GM19438 (cell line): ENCODE measurements at regions not wholly inside any gene's neighbourhood (a gene's known extent, or its start where the extent isn't known, plus 50 kb on each side); places are given as distances from the start of the nearest gene placed in this dataset.
"Not testable (repeated sequence)": the region's sequence is repeated elsewhere in the genome, so short reads cannot be mapped to it uniquely, and the experiment has no call there.

Source experiments
- ATAC-seq: cut with Tn5 transposase; IDR thresholded peaks from one replicate; pipeline ENCODE4 v1.9.1; 2021; ENCODE audit warnings: low read depth; ENCODE audit not compliant: unreplicated experiment

DNA sequence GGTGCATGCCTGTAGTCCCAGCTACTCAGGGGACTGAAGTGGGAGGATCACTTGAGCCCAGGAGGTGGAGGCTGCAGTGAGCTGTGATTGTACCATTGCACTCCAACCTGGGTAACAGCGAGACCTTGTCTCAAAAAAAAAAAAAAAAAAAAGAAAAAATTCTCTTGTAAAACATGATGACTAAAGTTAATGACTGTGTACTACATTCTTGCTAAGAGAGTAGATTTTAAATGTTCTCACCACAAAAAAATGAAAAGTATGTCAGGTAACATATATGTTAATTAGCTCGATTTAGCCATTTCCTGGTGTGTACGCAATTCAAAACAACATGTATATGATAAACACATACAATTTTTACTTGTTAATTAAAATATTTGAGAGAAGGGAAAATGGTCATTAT lies 480.7 kb upstream of the RGS6 start:
- no peak for ATAC-seq

GRCh38 chr14:71452539-71452938 lies 479.7 kb upstream of the RGS6 start:
- no peak for ATAC-seq

DNA sequence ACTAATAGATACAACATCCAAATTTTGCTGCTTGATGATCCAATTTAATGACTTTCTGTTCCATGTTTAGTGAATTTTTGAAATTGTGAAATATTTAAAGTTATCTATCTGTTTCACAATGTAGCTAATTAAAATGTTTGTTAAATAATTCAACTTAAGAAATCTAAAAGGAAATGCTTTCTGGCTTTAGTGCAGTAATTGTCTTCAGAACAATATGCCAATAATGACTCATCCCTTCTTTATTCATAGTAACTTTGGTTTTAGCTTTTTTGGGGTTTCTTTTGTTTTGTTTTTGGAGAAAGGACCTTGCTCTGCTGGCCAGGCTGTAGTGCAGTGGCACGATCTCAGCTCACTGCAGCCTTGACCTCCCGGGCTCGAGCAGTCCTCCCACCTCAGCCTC lies 479.2 kb upstream of the RGS6 start:
- no peak for ATAC-seq

- ATAC-seq: no peak
Observed at GRCh38 chr14:71454010-71454409, 478.2 kb upstream of the RGS6 start.

DNA sequence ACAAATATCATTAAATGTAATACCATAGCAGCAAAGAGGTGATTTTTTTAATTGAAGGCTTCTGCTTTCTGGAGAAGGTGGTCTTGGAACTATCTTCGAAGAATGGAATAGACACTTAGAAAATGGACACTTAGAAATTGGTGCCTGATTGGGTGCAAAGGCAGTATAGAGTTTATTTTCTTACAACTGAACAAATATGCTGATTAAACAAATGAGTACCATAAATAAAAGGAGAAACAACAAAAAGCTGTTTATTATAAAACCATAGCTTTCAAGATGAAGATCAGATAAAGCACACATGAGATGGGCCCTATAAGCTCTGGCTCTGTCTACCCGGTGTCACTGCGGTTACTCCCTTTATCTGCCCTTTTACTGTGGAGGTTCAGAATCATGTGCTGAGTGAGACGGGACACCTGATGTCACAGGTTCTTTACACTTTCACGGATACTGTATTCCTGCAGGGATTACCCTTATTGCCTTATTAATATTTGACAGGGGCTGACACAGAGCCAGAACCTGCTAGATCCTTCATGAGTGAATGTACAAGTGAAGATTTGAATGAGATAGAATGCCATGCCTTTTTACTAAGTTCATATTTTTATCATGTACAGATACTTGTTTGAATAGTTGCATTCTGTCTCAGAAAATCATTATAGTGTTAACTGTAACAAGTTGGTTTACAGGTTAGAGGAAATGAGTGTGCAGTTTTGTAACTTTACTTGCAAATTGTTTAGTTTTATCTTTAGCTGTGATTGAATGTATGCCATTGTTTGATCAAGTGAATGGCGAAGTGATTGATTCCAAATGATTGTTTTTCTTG lies 477.5 kb upstream of the RGS6 start:
- ATAC-seq: no peak

DNA sequence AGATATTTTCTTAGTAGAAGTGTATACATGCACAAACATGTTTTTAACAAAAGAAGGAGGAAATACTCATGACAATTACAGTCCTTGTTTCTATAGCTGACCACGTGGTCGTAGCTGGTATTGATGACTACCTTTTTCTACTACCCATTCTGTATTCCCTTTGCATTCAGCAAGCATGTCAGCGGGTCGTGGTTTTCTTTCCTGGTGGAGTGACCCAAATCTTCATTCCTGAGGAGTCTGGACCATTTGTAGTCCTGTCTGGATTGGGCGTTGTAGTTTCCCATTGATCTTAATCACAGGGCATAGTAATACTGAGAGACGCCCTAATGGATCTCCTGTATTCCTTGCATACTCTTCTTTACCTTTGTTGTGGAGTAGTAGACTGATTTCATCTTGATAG lies 472.1 kb upstream of the RGS6 start:
- ATAC-seq: no peak

DNA sequence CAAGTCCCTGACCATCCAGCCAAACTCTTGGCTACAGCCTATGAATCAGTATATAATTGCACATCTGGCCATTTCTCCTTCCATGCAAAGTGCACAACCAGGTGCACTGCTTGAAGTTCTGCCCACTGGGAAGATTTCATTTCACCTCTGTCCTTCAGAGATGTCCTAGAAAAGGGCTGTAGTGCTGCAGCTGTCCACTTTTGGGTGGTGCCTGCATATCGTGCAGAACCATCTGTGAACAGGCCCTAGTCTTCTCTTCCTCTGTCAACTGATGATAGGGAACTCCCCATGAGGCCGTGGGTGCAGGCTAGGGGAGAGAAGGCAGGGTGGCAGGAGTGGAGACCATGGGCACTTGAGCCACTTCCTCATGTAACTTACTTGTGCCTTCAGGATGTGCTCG lies 470.6 kb upstream of the RGS6 start:
- not testable (repeated sequence) for ATAC-seq

DNA sequence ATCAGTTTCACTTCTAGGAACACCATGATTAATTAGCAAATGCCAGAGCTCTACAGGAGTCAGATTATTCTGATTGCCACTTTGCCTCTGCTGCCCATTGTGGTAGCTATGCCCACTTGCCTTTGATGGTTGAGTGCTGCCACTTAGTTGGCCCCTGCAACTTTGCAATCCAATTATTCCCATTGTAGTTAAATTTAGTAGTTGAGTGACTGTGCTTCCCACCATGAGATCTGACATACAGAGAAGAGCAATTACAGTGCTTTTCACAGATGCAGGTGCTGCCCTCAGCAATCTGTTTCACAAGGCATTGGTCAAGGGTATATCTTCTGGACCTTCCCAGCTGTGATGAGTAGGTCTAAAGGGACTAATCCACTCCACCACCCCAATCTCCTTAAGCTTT lies 468.4 kb upstream of the RGS6 start:
- no peak for ATAC-seq

DNA sequence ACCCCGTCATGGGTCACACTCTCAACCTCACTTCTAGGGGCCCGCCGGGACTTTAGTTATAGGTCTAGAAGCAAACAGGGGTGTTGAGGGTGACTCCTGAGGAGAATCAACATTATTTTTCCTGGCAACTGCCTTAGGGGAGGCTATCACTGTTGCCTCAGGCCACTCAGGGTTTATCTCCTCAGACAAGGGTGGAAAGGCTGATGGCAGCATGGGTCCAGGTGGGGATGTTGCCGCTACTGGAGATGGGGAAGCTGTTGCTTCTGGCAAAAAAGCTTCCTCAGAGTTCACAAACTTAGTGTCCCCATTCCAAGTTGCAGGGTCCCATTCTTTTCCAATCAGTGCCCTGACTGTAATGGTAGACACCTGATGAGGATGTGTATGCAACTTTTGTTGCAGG lies 467.4 kb upstream of the RGS6 start:
- no peak for ATAC-seq

DNA sequence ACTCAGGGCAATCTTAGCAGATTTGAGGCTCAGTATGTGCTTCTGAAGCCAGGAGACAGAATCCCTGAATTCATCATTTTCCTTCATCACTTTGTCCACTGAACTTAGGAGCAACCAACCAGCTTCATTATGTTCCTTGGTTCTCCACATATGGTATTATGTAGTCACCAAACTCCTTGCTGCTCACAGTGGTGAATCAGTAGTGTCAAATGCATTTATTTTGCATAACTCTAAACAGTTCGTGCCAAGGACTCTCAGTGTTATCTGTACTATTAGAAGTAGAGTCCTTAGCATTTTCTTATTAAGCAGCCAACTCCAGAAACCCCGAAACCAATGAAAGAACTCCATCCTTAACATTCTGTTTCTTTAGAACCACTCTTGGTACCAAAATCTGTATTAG lies 466.9 kb upstream of the RGS6 start:
- no peak for ATAC-seq

DNA sequence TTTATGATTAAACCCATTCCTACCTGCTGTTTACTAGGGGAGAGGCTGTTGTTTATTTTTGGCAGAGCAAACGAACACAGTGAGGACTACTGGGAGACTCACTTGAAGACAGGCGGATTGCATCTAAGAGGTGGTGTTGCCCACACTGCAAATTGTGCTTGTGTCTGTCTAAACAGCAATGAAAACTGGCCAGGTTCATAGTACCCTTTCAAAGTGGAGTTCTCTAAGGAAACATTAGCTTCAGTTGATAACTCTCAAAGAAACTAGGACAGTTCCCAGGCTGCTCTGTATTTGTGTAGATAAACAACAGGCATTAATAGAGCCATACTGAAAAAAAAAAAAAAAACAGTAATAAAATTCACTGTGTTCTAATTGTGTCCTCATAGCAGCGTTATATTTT lies 466.0 kb upstream of the RGS6 start:
- ATAC-seq: no peak

DNA sequence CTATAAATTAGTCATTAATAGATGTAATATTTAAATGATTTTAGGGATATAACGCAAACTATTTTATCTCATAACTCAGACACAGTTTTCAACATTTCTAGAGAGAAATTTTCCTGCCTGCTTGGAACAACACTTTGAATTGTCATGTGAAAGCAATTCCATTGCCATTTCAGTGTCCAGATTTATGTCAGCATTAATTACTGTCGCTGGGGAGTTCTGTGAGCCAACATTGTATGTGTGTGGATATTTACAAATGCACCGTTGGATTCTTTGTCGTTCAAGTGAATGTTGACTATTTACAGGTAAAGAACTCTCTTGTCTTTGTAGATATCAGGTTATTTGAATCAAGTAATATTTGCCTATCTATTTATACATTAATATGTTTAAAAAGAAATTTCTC lies 465.3 kb upstream of the RGS6 start:
- ATAC-seq: no peak

GRCh38 chr14:71467361-71467811 lies 464.8 kb upstream of the RGS6 start:
- ATAC-seq: no peak

GRCh38 chr14:71468701-71469100 lies 463.5 kb upstream of the RGS6 start:
- ATAC-seq: no peak

GRCh38 chr14:71469643-71470335 lies 462.4 kb upstream of the RGS6 start:
- no peak for ATAC-seq

GRCh38 chr14:71471634-71472355 lies 460.4 kb upstream of the RGS6 start:
- ATAC-seq: no peak

- ATAC-seq: no peak
Observed at GRCh38 chr14:71472356-71473340, 459.6 kb upstream of the RGS6 start.

- ATAC-seq: no peak
Observed at GRCh38 chr14:71473843-71474242, 458.4 kb upstream of the RGS6 start.

DNA sequence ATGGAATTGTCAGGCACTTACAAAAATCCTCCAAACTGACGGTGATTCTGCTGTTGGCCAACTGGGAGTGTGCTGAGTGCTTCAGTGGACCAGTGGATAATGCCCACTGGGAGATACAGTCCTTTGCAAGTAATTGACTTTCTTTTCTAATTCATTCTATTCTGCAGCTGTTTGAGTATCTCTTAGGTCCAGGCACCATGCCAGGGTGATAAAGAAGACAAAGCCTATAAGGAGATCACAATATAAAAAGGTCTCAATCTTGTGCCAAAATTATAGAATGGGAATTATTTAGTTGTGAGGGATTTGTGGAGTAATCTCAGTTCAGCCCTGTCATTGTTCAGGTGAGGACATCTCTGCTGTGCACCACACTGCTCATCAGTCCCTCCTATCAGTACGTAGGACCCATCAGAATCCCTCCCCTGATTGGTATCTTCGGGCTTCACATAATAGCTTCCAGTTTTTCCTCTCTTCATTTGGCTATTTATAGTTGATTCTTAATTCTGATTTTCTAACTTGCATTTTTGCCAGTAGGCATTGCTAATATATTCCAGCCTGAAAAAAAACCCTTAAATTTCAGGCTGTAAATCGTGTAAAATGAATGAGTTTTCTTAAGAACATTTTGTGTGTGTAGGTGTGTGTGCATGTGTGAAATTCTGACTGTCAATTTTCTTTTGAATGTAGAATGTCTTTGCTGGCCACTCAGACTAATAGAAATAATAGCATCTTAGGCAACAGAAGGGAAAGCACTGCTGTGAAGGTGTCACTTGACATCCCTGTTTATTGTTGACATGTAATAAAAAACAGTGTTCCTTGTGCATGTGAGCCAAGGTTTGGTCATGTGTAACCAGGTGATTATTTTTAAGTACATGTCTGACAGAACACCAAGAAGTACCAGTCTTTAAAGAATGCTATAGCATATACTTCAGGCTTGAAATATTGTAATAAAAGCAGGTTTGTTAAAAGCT lies 457.6 kb upstream of the RGS6 start:
- no peak for ATAC-seq
